ENCODE measurements at regions not wholly inside any gene's neighbourhood (a gene's known extent, or its start where the extent isn't known, plus 50 kb on each side); places are given as distances from the start of the nearest gene placed in this dataset.

- TF ChIP-seq EZH2phosphoT487 (IDR thresholded peaks at IDR 0.05; ENCODE audit: insufficient read depth, low read depth) = no peak
- no peak for TF ChIP-seq EZH2 (IDR thresholded peaks at IDR 0.05; ENCODE audit: insufficient read depth, poor library complexity, severe bottlenecking)
Measured at GRCh38 chr5:14946815-14947620, 75.4 kb upstream of the ANKH start.
